ENCODE measurements at regions not wholly inside any gene's neighbourhood (a gene's known extent, or its start where the extent isn't known, plus 50 kb on each side); places are given as distances from the start of the nearest gene placed in this dataset.

DNA sequence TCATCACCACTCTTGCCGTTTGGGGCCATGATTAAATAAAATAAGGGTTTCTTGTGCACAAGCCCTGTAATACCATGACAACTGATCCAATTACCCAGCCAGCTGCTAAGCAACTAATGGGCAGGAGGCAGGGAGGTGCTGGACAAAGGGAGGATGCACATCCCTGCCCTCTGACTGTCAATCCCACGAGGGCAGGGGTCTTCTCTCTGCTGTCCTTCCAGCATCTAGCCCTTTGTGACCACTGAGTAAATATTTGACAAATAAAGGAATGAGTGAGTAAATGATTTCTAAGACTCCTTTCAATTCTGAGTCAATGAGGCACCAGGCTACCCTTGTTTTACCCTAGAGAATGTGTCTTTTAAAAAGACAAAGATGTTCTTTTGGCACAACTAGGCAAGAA, 247.1 kb downstream of the SYK start:
- Histone ChIP-seq H3K4me3 (no peak overlapping the region), H3K27ac (no peak overlapping the region), H3K4me1 (no peaks in the 10 kb centered on the region), H3K36me3 (no peaks in the 10 kb centered on the region), H3K27me3 (no peaks in the 10 kb centered on the region), H3K9me3 (no peaks in the 10 kb centered on the region)
- TF ChIP-seq, protein P1, sequence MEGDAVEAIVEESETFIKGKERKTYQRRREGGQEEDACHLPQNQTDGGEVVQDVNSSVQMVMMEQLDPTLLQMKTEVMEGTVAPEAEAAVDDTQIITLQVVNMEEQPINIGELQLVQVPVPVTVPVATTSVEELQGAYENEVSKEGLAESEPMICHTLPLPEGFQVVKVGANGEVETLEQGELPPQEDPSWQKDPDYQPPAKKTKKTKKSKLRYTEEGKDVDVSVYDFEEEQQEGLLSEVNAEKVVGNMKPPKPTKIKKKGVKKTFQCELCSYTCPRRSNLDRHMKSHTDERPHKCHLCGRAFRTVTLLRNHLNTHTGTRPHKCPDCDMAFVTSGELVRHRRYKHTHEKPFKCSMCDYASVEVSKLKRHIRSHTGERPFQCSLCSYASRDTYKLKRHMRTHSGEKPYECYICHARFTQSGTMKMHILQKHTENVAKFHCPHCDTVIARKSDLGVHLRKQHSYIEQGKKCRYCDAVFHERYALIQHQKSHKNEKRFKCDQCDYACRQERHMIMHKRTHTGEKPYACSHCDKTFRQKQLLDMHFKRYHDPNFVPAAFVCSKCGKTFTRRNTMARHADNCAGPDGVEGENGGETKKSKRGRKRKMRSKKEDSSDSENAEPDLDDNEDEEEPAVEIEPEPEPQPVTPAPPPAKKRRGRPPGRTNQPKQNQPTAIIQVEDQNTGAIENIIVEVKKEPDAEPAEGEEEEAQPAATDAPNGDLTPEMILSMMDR (IDR thresholded peaks at IDR 0.05) = no peak
- intact Hi-C loops (cut with DNase I) = no loop called here
- no peak for ATAC-seq
- no peak for DNase-seq

DNA sequence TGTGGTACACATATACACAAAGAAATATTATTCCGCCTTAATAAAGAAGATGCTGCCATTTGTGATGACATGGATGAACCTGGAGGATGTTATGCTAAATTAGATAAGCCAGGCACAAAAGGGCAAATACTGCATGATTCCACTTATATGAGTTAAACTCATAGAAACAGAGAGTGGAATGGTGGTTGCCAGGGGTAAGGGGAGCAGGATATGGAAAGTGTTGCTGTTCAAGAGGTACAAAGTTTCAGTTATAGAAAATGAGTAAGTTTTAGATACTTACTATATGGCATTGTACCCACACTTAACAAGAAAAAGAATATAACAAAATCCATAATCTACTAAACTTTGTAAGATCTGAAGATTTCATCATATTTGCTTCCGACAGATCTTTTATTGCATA, 252.2 kb downstream of the SYK start:
- Histone ChIP-seq H3K9me3 (no peaks in the 10 kb centered on the region), H3K4me3 (no peak overlapping the region), H3K4me1 (peaks cover 0 to 7% of the 10 kb centered on the region in 2 donors), H3K27me3 (no peaks in the 10 kb centered on the region), H3K36me3 (no peaks in the 10 kb centered on the region), H3K27ac (no peak overlapping the region)
- TF ChIP-seq, protein P1 (IDR thresholded peaks at IDR 0.05) = no peak
- no peak for ATAC-seq
- DNase-seq = no peak
- intact Hi-C loops (cut with DNase I) = no loop called here

DNA sequence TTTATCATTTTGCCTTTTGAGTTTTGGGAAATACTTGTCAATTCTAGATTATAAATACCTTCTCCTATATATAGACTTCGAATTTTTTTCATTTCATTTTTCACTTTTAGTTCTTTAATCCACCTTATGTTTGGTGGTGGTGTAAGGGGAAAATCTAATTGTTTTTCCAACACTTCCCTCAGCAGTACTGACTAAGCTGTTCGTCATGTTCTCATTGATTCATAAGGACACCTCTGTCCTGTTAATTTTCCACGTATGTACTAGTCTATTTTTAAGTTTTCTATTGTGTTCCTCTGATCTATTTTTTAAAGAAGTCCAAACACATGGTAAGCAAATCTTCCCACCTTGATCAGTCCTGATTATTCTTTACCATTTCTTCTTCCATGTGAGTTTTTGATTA, 254.2 kb downstream of the SYK start:
- DNase-seq = no peak
- H3K4me1 ChIP-seq = peaks cover 2 to 25% of the 10 kb centered on the region in 2 donors

DNA sequence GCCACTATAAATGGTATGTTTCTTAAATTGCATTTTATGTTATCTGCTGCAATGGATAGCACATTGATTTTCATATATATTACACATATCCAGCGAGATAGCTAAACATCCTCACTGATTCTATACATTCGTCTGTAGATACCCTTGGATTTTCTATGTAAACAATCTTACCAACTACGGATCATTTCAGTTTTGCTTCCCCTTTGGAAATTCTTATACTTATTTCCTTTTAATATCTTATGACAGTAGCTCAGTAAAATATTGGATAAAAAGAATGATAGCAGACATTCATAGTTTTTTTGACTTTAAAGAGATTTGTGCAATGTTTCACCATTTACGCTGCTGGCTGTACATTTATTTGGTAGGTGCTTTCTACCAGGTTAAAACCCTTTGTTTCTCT, 254.9 kb downstream of the SYK start:
- Histone ChIP-seq H3K9me3 (no peaks in the 10 kb centered on the region), H3K27ac (no peak overlapping the region), H3K27me3 (no peaks in the 10 kb centered on the region), H3K4me3 (no peak overlapping the region), H3K36me3 (no peaks in the 10 kb centered on the region), H3K4me1 (peaks cover 8 to 31% of the 10 kb centered on the region in 2 donors)
- TF ChIP-seq, protein P1 (IDR thresholded peaks at IDR 0.05) = no peak
- DNase-seq (no peak), ATAC-seq (no peak)
- intact Hi-C loops (cut with DNase I) = no loop called here

More for the DNA sequence above, 254.2 kb downstream of the SYK start:
- H3K27ac ChIP-seq = no peak overlapping the region
- ATAC-seq = no peak
- no peaks in the 10 kb centered on the region for H3K36me3 ChIP-seq
- no peaks in the 10 kb centered on the region for H3K27me3 ChIP-seq
- TF ChIP-seq, protein P1 (IDR thresholded peaks at IDR 0.05) = no peak
- no peaks in the 10 kb centered on the region for H3K9me3 ChIP-seq
- no peak overlapping the region for H3K4me3 ChIP-seq
- intact Hi-C loops (cut with DNase I) = no loop called here

GRCh38 chr9:91056917-91057316, 255.3 kb downstream of the SYK start:
- Histone ChIP-seq H3K27ac (no peak overlapping the region), H3K27me3 (no peaks in the 10 kb centered on the region), H3K4me3 (no peak overlapping the region), H3K9me3 (no peaks in the 10 kb centered on the region), H3K36me3 (no peaks in the 10 kb centered on the region), H3K4me1 (peaks cover 8 to 36% of the 10 kb centered on the region in 2 donors)
- intact Hi-C loops (cut with DNase I) = no loop called here
- no peak for ATAC-seq
- TF ChIP-seq, protein P1 (IDR thresholded peaks at IDR 0.05) = no peak
- no peak for DNase-seq
